HT1080 (cell line): ENCODE measurements at regions not wholly inside any gene's neighbourhood (a gene's known extent, or its start where the extent isn't known, plus 50 kb on each side); places are given as distances from the start of the nearest gene placed in this dataset. TPM values are rescaled to one million over a fixed set of nuclear protein-coding genes. Genes with fewer than 3 reads are reported as not detected.
A peak's percentile ranks its signal among the peaks of the same experiment; 100 is the strongest.

Source experiments
- DNase-seq: peaks from one replicate; pipeline ENCODE4 v3.0.0-alpha.2; 2015; ENCODE audit warnings: low read depth
- small RNA-seq: library from RNA; depleted of rRNA; stranded (forward); fragments of <200 nt; gene quantifications from one replicate; pipeline ENCODE3, GENCODE V24; 2014

DNA sequence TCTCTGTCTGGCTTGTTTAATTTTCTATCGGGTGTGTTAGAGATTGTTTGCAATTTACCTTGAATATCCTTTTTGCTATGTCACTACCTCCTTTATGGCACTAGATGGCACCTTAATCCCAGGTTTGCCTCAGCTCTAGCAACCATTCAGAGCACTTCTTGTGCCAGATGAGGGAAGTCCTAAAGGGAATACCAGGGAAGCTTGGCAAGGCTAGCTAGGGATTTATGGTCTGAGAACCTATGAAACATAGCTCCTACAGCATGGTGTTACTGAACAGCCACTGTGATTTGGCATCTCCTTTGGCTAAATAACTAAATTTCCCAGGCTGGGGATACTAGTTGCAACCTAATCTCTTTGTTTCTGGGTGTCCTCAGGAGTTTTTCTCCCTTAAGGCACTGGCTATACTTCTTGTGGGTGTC lies 69.0 kb upstream of the VOPP1 start:
- peak; percentile 55 for DNase-seq

DNA sequence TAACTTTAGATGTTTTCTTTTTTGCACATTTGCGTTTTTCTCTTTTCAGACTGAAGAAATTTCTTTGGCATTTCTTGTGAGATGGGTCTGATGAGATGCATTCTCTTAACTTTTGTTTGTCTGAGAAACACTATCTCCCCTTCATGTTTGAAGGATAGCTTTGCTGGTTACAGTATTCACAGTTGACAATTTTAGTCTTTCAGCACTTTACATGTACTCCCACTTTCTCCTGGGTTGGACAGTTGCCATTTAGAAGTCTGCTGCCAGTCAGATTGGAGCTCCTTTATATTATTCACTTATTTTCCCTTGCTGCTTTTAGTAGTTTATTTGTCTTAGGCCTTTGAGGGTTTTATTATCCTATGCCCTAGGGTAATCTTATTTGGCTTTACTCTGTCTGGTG lies 67.3 kb upstream of the VOPP1 start:
- no peak for DNase-seq

DNA sequence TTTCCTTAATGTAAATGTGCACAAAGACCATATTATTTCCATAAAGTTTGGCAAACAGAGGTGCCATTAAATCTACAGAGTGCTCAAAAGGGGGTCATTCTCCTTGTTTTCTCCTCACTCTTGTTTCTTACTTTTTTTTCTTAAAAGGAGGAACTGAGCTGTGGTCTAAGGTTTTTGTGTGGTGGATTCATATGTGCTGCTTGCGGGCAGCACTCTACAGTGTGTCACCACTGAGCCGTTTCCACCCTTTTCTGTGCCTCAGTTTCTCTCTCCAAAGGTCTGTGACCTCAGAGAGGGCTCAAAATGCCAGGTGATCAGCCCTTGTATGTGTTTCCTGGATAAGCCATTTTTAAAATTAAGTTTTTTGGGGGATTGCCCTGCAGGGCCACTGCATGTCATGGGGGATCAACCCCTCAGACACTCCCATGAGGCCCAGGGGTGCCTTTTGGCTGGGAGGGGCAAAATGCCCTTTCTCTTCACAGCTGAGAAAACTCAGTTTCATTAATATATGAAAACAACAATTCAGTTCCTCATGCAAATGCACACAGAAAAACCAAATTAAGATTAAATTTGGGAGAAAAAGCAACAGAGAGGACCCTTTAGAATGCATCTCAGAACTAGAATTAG lies 56.9 kb upstream of the VOPP1 start:
- DNase-seq, result no peak

DNA sequence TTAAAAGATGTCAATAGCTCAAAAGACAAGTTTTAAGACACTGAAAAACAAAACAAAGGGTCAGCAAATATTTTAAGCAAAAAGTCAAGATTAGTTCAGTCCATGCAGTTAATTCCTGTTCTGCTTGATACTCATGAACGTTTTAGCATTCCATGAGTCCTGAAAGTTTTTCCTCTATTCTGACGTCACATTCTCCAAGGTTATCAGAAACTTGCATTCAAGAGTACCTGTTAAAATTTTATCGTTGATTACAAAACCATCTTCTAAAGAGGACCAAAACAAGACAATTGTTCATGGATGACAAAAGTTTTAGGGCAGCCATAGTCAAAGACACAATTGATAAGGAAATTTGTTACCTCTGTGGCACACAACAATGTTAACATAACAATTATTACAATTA lies 52.5 kb upstream of the VOPP1 start:
- DNase-seq, result no peak

DNA sequence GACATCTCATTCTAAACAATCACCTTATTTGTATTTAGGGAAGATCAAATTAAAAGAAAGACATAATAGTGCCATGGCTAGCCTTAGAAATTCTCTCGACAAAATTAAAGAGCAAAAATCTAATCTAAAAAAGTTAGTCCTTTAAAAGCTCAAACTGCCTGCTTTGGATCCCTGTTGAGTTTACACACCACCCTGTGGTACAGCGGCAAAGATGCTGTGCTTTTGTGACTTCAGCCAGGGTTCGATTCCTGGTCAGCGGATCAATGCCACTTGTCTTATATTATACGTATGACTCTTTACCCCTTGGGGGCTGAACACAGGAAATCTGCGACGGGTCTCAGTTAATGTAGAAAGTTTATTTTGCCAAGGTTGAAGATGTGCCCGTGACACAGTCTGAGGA lies 51.3 kb upstream of the VOPP1 start:
- DNase-seq, result no peak

DNA sequence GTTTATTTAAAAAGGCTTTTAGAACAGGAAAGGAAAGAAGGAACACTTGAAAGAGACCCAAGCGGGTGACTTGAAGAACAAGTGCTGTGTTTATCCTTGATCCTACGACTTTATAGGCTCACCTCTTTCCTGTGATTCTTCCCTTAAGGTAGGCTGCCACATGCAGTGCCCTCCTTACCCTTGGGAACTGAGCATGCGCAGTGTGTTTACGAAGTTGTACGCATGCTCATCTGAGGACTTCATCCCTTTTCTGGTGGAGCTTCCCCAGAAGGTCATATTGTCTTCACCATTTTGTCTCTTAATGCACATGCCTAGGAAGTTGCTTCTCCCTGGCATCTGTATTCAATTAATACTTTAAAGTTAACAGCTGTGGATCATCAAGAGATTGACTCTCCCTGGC lies 49.9 kb upstream of the VOPP1 start:
- DNase-seq, result no peak

Small RNA genes lying in the stretch of these regions (small RNA-seq; reads per million reads assigned to genes)
- gene RNU6-389P (not detected), gene SUMO2P3 (not detected)
